GM18909 (cell line): ENCODE measurements at regions not wholly inside any gene's neighbourhood (a gene's known extent, or its start where the extent isn't known, plus 50 kb on each side); places are given as distances from the start of the nearest gene placed in this dataset.
"Not testable (repeated sequence)": the region's sequence is repeated elsewhere in the genome, so short reads cannot be mapped to it uniquely, and the experiment has no call there.

Source experiments
- ATAC-seq: cut with Tn5 transposase; IDR thresholded peaks from one replicate; pipeline ENCODE4 v1.9.1; 2021; ENCODE audit warnings: mild to moderate bottlenecking; ENCODE audit not compliant: unreplicated experiment, poor library complexity

GRCh38 chrX:121405826-121406225 lies 358.4 kb downstream of the GLUD2 start:
- ATAC-seq: no peak

GRCh38 chrX:121407627-121408026 lies 360.2 kb downstream of the GLUD2 start:
- ATAC-seq: no peak

DNA sequence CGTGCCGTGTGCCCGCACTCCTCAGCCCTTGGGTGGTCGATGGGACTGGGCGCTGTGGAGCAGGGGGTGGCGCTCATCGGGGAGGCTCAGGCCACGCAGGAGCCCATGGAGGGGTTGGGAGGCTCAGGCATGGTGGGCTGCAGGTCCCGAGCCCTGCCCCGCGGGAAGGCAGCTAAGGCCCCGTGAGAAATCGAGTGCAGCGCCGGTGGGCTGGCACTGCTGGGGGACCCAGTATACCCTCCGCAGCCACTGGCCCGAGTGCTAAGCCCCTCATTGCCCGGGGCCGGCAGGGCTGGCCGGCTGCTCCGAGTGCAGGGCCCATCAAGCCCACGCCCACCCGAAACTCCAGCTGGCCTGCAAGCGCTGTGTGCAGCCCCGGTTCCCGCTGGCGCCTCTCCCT lies 384.1 kb downstream of the GLUD2 start:
- ATAC-seq: not testable (repeated sequence)

GRCh38 chrX:121433289-121433688 lies 385.9 kb downstream of the GLUD2 start:
- no peak for ATAC-seq

GRCh38 chrX:121437666-121438065 lies 390.3 kb downstream of the GLUD2 start:
- ATAC-seq: not testable (repeated sequence)

GRCh38 chrX:121455890-121456289 lies 408.5 kb downstream of the GLUD2 start:
- peak; percentile 58 for ATAC-seq

DNA sequence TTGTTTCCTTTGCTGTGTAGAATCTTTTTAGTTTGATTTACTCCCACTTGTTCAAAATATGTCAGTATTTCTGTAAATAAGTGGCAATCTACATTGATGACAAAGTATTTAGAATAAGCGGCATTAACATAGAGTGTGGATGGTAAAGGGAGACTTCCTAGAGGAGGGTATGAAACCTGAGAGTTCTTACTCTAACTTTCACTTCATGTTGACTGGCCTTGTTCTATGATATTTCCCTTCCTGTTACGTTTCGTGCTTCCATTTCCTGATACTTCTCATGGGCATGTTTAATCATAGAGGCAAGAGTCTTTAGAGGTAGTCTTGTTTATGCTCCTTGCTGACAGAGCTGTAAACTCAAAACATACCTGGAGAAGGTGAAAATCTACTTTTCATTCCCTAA lies 408.9 kb downstream of the GLUD2 start:
- ATAC-seq: peak; percentile 90

- peak; percentile 52 for ATAC-seq
These were observed 409.7 kb downstream of the GLUD2 start for GRCh38 chrX:121457096-121457495.

DNA sequence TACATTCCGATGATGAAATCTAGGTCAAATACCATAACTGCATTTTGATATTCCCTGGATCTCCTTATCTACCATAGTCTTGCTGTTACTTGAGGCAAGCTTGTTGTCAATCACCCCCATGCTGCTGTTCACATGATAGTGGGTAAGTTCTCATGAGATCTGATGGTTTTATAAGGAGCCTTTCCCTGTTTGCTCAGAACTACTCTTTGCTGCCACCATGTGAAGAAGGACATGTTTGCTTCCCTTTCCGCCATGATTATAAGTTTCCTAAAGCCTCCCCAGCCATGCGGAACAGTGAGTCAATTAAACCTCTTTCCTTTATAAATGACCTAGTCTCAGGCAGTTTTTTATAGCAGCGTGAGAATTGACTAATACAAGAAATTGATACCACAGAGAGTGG lies 432.0 kb downstream of the GLUD2 start:
- ATAC-seq: no peak

DNA sequence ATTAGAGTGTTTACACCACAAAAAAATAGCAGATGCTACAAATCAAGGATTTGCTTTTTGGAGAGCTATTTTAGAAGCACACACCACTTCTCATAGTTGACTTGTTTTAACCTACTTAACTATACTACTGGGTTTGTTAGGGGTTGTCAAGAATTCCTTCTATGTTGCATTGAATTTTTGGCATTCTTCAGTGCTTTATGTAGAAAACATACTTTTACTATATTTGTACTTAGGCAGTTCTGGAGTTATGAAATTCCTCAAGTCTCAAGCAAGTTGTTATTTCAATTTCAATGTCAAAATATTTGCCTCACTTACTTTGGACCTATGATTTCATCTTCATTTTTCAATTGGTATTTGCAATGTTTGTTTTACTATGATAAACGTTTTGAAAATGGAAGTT lies 449.6 kb downstream of the GLUD2 start:
- ATAC-seq: no peak

GRCh38 chrX:121504153-121504552 lies 456.7 kb downstream of the GLUD2 start:
- ATAC-seq: no peak

GRCh38 chrX:121546317-121546716 lies 498.9 kb downstream of the GLUD2 start:
- no peak for ATAC-seq

DNA sequence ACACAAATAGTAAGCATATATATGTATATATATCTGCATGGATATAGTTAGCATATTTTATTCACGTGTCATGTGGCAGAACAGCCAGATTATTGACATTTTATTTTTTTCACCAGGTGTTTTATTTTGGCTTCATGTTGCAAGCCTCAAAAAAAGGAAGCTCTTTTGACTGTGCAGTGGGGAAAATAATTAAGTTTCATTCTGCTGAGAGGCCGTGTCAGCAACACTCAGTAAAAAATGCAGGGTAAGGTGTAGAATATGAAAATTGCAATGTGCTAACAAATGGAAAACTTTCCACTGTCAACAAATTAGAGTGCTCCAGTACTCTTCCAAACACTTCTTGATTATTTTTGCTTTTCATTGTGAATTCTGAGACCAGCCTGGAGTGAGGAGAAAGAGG lies 511.5 kb downstream of the GLUD2 start:
- no peak for ATAC-seq

DNA sequence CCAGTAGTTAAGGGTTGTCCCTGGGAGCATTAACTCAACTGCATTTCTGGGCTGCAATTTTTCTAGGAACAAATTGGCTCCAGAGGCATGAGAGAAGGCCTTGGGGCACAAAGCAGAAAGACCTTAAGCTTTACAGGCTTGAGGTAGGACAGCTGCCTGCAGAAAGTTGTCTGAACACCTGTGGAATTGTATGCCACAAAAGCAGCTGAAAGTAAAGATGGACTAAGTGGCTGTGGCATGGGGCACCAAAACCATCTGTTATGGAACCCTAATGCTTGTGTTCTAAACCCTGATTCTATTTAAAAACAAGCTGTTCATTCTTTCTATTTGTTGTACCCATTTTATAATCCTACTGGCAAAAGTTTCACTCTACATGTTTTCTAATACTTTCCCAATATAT lies 515.2 kb downstream of the GLUD2 start:
- no peak for ATAC-seq

DNA sequence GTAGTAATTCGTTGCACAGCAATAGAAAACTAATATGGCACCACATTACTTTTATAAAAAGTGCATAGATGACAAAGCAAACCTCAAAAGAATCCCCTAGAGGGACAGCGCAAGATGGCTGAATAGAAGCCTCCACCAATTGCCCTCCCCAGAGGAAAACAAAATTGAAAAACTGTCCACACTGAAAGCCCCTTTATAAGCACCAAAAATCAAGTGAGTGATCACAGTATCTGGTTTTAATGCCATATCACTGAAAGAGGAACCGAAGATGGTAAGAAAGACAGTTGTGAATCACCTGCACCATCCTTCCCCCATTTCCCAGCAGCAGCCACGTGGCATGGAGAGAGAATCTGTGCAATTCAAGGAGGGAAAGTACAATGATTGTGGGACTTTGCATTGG lies 522.2 kb downstream of the GLUD2 start:
- ATAC-seq: peak; percentile 74

GRCh38 chrX:121570072-121570841 lies 522.8 kb downstream of the GLUD2 start:
- peak; percentile 70 for ATAC-seq

DNA sequence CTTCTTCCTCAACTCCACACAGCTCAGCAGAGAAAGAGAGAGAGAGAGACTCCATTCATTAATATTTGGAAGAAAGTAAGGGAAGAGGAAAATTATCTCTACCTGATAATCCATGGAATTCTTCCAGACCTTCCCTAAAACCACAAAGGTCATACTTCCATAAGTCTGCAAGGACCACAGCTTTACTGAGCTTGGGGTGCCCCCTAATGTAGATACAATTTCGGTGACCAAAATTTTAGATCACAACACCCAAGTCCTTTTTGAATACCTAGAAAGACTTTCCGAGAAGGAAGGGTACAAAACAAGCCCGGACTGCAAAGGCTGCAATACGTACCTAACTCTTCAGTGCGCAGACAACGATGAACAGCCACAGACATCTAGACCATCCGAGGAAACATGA lies 523.9 kb downstream of the GLUD2 start:
- ATAC-seq: no peak

DNA sequence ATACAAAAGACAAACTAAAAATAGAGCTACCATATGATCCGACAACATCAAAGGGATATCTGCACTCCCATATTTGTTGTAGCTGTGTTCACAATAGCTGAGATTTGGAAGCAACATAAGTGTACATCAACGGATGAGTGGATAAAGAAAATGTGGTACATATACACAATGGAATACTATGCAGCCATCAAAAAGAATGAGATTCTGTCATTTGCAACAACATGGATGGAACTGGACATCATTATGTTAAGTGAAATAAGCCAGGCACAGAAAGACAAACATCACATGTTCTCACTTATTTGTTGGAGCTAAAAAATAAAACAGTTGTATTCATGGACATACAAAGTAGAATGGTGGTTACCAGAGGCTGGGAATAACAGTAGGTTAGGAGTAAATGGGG lies 527.0 kb downstream of the GLUD2 start:
- not testable (repeated sequence) for ATAC-seq

DNA sequence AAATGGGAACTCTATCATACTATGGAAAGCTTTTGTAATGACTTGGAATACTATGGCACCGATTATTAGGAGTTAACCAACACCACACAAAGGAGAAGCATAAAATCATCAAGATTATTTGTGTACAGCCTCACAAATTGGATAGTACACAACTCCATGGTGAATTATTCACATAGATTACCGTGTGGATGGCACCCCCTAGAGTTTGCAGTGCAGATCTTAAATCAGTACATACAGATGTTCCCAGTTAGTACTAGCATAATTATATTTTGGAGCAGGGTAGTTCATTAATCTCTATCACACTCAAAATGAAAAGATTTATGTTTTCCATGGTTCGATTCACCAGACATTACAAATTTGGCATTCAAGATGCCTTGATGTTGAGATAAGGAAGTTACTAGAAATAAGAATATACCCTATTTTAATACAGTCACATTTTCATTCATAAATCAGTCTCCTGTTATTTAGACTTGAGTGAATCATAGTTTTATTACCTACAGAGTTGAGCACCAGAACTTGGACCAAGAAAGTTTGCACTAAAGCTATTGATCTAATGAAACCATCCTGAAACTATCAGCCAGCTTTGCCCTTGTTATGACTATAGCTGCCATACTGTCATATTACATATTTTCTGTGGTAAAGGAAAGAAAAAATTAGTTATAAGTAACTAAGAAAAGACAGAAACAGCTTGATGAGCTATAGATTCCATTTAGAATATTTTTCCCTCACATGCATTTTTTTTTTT lies 531.8 kb downstream of the GLUD2 start:
- ATAC-seq: peak; percentile 85

GRCh38 chrX:121581885-121582284 lies 534.5 kb downstream of the GLUD2 start:
- ATAC-seq: no peak

- no peak for ATAC-seq
These were observed 538.2 kb downstream of the GLUD2 start for GRCh38 chrX:121585626-121586025.

- no peak for ATAC-seq
These were observed 545.5 kb downstream of the GLUD2 start for GRCh38 chrX:121592884-121593283.
